ENCODE measurements at regions not wholly inside any gene's neighbourhood (a gene's known extent, or its start where the extent isn't known, plus 50 kb on each side); places are given as distances from the start of the nearest gene placed in this dataset.

DNA sequence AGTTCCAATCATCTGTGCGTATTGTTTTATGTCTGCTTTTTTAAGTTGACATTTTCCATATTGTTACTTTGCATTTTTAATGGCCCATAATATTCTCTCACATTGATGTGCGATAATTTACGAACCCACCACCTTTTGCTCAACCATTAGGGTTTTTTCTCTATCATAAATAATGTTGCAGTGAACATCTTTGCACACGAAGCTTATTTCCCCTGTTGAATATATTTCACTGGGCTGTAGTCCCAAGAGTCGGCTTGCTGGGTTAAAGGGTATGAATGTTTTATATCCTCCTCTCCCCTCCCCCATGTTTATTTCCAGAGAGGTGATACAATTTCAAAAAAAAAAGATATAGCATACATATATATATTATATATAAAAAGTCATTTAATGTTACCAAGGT is 272.7 kb upstream of the RGMA start:
- H4K91ac ChIP-seq (ENCODE audit: insufficient read depth, low read depth, low read length) = no peak overlapping the region
- no peaks in the 10 kb centered on the region for H3K36me3 ChIP-seq (ENCODE audit: control insufficient read depth, insufficient read depth, low read length)
- no peak overlapping the region for H3K4me2 ChIP-seq (ENCODE audit: low read depth, low read length)
- TF ChIP-seq CHD1 (IDR thresholded peaks at IDR 0.05; ENCODE audit: low read depth, low read length) (no peak), RCOR1 (IDR thresholded peaks at IDR 0.05; ENCODE audit: insufficient replicate concordance, low read length) (no peak), BHLHE40 (IDR thresholded peaks at IDR 0.05; ENCODE audit: low read depth, low read length) (no peak), MXI1 (IDR thresholded peaks at IDR 0.05; ENCODE audit: borderline replicate concordance, low read depth, low read length) (no peak), NFE2L2 (IDR thresholded peaks at IDR 0.05; ENCODE audit: low read depth, low read length) (no peak), SMC3 (IDR thresholded peaks at IDR 0.05; ENCODE audit: low read depth, low read length) (no peak), RFX5 (IDR thresholded peaks at IDR 0.05; ENCODE audit: low read depth, low read length) (no peak), RAD21 (IDR thresholded peaks at IDR 0.05; ENCODE audit: low read length) (no peak), MAZ (IDR thresholded peaks at IDR 0.05; ENCODE audit: borderline replicate concordance, low read depth, low read length) (no peak), MAFK (IDR thresholded peaks at IDR 0.05; ENCODE audit: low read depth, low read length) (no peak)
- TF ChIP-seq, protein P1, sequence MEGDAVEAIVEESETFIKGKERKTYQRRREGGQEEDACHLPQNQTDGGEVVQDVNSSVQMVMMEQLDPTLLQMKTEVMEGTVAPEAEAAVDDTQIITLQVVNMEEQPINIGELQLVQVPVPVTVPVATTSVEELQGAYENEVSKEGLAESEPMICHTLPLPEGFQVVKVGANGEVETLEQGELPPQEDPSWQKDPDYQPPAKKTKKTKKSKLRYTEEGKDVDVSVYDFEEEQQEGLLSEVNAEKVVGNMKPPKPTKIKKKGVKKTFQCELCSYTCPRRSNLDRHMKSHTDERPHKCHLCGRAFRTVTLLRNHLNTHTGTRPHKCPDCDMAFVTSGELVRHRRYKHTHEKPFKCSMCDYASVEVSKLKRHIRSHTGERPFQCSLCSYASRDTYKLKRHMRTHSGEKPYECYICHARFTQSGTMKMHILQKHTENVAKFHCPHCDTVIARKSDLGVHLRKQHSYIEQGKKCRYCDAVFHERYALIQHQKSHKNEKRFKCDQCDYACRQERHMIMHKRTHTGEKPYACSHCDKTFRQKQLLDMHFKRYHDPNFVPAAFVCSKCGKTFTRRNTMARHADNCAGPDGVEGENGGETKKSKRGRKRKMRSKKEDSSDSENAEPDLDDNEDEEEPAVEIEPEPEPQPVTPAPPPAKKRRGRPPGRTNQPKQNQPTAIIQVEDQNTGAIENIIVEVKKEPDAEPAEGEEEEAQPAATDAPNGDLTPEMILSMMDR (conservative IDR thresholded peaks at IDR 0.05; ENCODE audit: low read depth, low read length) = no peak
- TF ChIP-seq, protein P2, sequence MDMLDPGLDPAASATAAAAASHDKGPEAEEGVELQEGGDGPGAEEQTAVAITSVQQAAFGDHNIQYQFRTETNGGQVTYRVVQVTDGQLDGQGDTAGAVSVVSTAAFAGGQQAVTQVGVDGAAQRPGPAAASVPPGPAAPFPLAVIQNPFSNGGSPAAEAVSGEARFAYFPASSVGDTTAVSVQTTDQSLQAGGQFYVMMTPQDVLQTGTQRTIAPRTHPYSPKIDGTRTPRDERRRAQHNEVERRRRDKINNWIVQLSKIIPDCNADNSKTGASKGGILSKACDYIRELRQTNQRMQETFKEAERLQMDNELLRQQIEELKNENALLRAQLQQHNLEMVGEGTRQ (IDR thresholded peaks at IDR 0.05; ENCODE audit: low read depth, low read length) = no peak
- TF ChIP-seq, protein P3, sequence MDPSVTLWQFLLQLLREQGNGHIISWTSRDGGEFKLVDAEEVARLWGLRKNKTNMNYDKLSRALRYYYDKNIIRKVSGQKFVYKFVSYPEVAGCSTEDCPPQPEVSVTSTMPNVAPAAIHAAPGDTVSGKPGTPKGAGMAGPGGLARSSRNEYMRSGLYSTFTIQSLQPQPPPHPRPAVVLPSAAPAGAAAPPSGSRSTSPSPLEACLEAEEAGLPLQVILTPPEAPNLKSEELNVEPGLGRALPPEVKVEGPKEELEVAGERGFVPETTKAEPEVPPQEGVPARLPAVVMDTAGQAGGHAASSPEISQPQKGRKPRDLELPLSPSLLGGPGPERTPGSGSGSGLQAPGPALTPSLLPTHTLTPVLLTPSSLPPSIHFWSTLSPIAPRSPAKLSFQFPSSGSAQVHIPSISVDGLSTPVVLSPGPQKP (IDR thresholded peaks at IDR 0.05; ENCODE audit: borderline replicate concordance, low read depth, low read length) = no peak
- H2BK120ac ChIP-seq (ENCODE audit: low read depth, low read length) = no peak overlapping the region
- ATAC-seq (ENCODE audit: low read depth) = no peak
- no peak overlapping the region for H3K4ac ChIP-seq (ENCODE audit: low read depth, low read length)
- no peak overlapping the region for H2AK9ac ChIP-seq (replicated peaks; ENCODE audit: low read depth, low read length, poor library complexity)
- H3K79me1 ChIP-seq (ENCODE audit: low read depth in 1 of 2, low read length in 2 of 2) = no peaks in the 10 kb centered on the region
- no peaks in the 10 kb centered on the region for H3K9me1 ChIP-seq (ENCODE audit: insufficient read depth, low read length)
- dilution Hi-C loops (cut with HindIII; ENCODE audit: low sequenced_read_pairs, unreplicated experiment) = no loop called here
- ChIA-PET CTCF (no interaction called here), POLR2A (ENCODE audit: unreplicated experiment) (no interaction called here)
- H3K27ac ChIP-seq (ENCODE audit: insufficient read depth, low read length) = no peak overlapping the region
- no peak overlapping the region for H3K23ac ChIP-seq (ENCODE audit: low read depth, low read length)
- 80% methylated on average over 1 of the region's 5 CpGs; no CpG with 5 or more reads in 1 of the 2 experiments for WGBS, 2 experiments (ENCODE audit: extremely low coverage in 2 of 2, insufficient read length in 1 of 2)
- BruUV-seq (replicated peaks) = no TSS peak
- no peak for DNase-seq
- in situ Hi-C loops (cut with MboI; ENCODE audit: low sequenced_read_pairs) = no loop called here
- intact Hi-C loops (cut with micrococcal nuclease) = no loop called here
- no peaks in the 10 kb centered on the region for H4K20me1 ChIP-seq (ENCODE audit: insufficient read depth, low read length)
- no peak overlapping the region for H2BK15ac ChIP-seq (ENCODE audit: low read depth, low read length)
- H3K56ac ChIP-seq (ENCODE audit: extremely low read depth, insufficient read depth, low read length) = no peak overlapping the region
- H2BK5ac ChIP-seq (ENCODE audit: low read depth, low read length, poor library complexity, severe bottlenecking) = no peak overlapping the region
- no peak overlapping the region for H2AFZ ChIP-seq (replicated peaks; ENCODE audit: low read length, poor library complexity)
- no peak overlapping the region for H2BK20ac ChIP-seq (ENCODE audit: low read depth, low read length)
- no peaks in the 10 kb centered on the region for H3K27me3 ChIP-seq (ENCODE audit: control insufficient read depth, insufficient read depth, low read length)
- H3K9me3 ChIP-seq (ENCODE audit: control insufficient read depth, insufficient read depth, low read length) = peaks cover 46% of the 10 kb centered on the region
- H3K14ac ChIP-seq (replicated peaks; ENCODE audit: low read depth, low read length) = no peak overlapping the region
- H3K18ac ChIP-seq (ENCODE audit: low read depth, low read length) = no peak overlapping the region
- no peak overlapping the region for H4K5ac ChIP-seq (ENCODE audit: low read depth, low read length)
- no peak overlapping the region for H3K9ac ChIP-seq (ENCODE audit: low read depth, low read length)
- H3K4me1 ChIP-seq (ENCODE audit: control insufficient read depth, insufficient read depth, low read length) = no peaks in the 10 kb centered on the region
- H3K4me3 ChIP-seq (ENCODE audit: insufficient read depth, low read depth, low read length) = no peak overlapping the region
- H4K8ac ChIP-seq (ENCODE audit: low read depth in 2 of 2, low read length in 2 of 2) = no peak overlapping the region
- no peak overlapping the region for H2AK5ac ChIP-seq (ENCODE audit: low read depth, low read length)
